ENCODE measurements at regions not wholly inside any gene's neighbourhood (a gene's known extent, or its start where the extent isn't known, plus 50 kb on each side); places are given as distances from the start of the nearest gene placed in this dataset.

DNA sequence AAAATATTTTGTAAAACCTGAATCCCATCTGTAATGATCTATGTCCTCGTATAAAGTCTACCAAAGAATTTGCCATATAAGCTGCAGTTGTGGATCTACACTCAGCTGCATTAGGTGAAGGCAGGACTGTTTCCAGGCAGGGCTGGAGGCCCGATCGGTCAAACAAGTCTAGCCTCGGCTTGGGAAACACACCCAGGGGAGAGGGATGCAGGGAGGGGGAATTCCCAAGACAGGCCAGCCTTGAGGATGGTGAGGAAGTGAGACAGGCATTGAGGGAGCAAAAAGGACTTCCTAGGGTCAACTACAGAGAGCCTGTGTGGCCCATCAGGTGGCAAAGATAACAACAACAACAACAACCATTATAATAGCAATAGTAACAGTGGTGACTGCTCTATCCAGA lies 174.1 kb upstream of the FSTL4 start:
- TF ChIP-seq, protein P1, sequence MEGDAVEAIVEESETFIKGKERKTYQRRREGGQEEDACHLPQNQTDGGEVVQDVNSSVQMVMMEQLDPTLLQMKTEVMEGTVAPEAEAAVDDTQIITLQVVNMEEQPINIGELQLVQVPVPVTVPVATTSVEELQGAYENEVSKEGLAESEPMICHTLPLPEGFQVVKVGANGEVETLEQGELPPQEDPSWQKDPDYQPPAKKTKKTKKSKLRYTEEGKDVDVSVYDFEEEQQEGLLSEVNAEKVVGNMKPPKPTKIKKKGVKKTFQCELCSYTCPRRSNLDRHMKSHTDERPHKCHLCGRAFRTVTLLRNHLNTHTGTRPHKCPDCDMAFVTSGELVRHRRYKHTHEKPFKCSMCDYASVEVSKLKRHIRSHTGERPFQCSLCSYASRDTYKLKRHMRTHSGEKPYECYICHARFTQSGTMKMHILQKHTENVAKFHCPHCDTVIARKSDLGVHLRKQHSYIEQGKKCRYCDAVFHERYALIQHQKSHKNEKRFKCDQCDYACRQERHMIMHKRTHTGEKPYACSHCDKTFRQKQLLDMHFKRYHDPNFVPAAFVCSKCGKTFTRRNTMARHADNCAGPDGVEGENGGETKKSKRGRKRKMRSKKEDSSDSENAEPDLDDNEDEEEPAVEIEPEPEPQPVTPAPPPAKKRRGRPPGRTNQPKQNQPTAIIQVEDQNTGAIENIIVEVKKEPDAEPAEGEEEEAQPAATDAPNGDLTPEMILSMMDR (IDR thresholded peaks at IDR 0.05; ENCODE audit: low read depth, low read length, poor library complexity, severe bottlenecking) = no peak
- TF ChIP-seq EZH2phosphoT487 (IDR thresholded peaks at IDR 0.05; ENCODE audit: borderline replicate concordance, low read length) = no peak
